ENCODE measurements at regions not wholly inside any gene's neighbourhood (a gene's known extent, or its start where the extent isn't known, plus 50 kb on each side); places are given as distances from the start of the nearest gene placed in this dataset.
"Not testable (repeated sequence)": the region's sequence is repeated elsewhere in the genome, so short reads cannot be mapped to it uniquely, and the experiment has no call there.

DNA sequence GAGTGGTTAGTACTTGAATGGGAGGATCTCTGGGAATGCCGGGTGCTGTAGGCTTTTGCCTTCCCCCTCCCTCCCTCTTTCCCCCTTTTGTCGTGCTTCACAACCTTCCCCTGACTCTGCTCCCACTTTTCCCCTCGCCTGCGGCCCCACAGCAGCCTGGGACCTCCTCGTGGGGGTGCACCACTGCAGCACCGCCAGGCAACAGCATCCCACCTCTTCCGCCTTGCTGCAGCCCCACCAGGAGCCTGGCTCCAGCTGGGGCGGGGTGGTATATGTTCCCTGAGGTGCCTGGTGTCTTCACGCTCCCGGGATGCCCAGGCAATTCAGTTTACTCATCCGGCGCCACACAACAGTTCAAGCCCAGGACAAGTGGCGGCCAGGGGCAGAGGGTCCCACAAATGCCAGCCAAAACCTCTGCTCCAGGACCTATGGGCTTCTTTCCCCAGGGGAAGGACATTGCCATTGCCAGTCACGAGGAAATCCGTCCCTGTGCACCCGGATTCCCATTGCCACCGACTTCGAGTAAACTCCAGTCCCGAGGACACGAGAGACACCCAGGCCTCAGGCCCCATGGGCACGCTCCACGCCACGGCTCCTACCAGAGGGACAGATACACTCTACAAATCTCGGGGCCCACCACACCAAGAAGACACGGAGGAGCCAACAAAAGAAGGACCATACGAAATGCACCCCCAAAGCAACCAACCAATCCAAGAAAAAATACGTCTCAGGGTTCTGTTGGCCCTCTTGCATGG is 181.7 kb downstream of the ALG10 start:
- no peak for DNase-seq

- DNase-seq: no peak
Measured at GRCh38 chr12:34204830-34205285, 182.6 kb downstream of the ALG10 start.

DNA sequence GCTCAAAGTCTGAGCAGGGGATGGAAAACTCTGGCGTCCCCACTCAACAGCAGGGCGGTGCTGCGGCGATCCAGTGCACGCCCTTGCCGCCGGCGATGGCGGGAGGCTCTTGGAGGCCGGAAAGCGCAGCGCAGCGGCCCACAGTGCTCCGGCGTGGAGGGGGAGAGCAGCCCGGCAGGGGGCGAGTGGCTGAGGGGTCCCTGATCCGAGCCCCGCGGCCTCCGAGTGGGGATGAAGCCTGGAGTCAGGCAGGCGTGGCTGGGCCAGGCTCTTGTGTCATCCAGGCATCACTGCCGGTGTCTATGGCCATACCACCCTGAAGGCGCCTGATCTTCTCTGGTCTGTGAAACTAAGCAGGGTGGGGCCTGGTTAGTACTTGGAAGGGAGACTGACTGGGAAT is 183.1 kb downstream of the ALG10 start:
- DNase-seq: no peak

DNA sequence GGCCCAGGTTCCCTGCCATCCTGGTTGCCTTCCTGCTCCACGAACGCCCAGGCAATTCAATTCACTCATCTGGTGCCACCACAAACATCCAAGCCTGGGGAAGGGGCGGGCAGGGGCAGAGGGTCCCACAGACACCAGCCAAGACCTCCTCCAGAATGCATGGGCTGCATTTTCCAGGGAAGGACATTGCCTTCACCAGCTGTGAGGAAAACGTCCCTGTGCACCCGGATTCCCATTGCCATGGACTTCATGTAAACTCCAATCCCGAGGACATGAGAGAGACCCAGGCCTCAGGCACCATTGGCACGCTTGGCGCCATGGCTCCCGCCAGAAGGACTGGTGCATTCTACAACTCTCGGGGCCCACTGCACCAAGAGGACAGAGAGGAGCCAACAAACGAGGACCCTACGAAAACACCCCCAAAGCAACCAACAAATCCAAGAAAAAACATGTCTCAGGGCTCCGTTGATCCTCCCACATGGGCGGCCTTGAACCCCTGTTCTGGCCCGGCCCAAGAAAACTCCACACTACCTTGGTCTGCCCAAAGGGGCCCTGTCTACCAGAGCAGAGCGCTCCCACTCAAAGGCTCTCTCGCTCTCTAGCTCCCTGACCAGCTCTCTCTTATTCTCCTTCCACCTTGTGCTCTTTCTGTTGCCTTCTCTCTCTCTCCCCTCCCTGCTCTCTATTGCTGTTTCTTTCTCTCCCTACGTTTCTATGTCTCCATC is 183.9 kb downstream of the ALG10 start:
- no peak for DNase-seq

DNA sequence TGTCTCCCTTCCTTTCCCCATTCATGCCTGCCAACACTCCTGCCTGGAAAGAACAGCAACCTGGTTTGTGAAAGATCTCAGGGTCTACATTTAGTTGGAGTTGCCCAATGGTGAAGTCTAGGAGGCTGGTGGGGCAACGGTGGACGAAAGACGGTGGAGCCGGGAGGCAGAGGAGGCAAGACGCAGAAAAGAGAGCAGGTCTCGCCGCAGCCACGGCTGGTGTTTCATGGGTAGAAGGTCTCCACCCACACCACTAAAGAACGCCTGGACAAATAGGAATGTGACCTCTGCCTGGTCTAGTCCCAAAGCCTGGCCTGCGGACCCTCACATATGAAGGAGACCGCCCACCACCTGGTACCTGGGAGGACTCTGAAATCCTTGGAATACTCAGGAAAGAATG is 185.6 kb downstream of the ALG10 start:
- no peak for DNase-seq

- DNase-seq: no peak
Measured at GRCh38 chr12:34208331-34209258, 186.3 kb downstream of the ALG10 start.

DNA sequence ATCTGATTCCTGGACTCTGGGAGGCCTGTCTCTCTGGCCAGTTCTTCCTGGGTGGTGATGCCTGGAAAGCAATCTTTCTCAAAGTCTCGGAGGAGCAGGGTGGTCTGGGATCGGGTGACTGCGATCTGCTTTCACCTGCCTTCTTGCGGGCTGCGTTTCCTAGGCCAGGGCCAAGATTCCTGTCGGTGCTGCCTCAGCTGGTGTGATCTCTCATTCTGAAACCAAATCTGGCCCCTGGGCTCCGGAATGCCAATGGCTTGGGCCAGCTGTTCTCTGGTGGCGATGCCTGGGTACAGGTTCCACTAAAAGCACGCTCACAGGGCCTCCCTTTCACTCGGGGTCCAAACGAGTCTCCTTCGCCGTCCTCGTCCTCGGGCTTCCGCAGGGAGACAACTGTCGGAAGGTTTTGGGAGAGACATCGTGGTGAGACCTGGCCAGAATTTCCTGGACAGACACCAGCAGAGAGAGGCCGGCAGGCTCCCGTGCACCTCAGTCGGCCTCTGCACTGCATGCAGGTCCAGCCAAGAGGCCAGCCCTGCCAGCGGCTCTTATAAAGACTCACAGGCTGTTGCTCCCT is 187.1 kb downstream of the ALG10 start:
- DNase-seq: no peak

- no peak for DNase-seq
Measured at GRCh38 chr12:34210183-34210582, 187.9 kb downstream of the ALG10 start.

DNA sequence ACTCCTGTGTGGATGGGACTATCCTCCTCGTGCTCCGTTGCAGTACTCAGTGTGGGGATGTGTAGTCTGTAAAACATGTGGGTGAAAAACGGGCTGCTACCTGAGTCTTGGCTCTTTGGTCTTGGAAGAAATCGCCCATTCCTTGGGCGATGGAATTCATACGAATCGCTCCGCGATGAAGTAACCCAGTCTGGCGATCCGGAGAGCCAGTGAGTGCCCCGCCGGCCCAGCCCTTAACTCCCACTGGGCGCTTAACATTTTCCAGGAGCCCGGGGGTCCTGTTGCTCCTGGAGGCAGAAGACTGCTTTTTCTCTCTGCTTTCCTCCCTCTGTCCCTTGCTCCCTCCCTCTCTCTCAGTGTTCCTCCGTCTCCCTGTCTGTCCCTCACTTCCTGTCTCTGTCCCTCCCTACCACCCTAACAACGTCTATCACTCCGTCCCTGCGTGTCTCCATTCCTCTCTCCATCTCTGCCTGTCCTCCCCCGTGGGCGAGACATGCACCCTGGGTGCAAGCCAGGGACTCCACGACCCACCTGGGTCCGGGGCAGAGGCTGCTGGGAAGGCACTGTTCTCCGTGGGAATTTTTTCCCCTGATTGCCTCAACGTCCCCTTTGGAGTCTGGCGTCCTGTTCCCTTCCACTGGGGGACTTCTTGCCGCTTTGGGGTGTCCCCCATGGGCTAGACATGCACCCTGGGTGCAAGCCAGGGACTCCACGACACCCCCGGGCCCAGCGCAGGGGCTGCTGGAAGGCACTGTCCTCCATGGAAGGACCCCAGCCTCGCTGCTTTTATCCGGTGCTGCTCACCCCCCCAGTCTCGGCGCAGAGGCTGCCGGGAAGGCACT is 188.6 kb downstream of the ALG10 start:
- no peak for DNase-seq

DNA sequence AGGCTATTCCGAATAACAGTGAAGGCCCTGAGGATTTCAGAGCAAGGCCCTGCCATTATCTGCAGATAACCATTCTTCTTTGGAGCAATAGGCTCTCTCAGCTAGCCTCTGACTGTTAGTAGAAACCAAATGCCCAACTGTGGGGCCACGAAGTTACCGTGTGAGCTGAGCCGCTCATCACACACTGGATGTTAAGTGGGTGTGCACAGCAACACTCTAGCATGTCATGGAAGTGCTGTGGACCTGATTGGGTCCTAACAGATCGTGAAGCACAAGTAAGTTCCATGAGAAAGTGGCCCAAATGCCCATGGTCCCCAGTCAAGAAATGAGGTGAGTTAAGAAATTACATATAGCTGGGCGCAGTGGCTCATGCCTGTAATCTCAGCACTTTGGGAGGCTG is 190.4 kb downstream of the ALG10 start:
- DNase-seq: no peak

GRCh38 chr12:34214011-34214410 is 191.7 kb downstream of the ALG10 start:
- no peak for DNase-seq

DNA sequence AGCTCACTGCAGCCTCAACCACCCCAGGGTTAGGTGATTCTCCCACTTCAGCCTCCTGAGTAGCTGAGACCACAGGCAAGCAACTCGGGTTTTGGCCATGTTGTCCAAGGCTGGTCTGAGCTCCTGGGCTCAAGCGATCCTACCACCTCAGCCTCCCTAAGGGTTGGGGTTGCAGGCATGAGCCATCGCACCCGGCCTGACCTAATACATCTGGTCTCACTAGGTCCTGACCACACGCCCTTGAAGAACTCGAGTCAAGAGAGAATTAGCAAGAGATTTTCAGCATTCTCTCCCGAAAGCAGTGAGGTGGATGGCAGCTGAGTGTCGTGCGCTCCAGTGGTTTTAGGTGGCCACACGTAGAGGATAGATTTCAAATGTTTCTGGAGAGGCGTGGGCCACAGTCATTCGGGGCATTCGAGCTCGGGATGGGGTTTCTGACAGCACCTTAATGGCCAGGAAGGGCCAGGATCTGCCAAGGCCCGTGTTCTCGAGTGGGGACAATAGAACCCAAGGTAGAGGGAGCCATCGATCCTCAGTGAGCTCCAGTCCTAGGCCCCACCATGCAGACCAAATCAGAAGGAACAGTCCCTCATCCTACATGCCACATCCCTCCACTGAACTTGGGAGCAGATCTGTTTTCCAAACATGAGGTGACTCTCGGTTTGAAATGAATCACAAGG is 193.1 kb downstream of the ALG10 start:
- no peak for DNase-seq

- no peak for DNase-seq
Measured at GRCh38 chr12:34215893-34216285, 193.6 kb downstream of the ALG10 start.

GRCh38 chr12:34217660-34218059 is 195.4 kb downstream of the ALG10 start:
- DNase-seq: no peak

DNA sequence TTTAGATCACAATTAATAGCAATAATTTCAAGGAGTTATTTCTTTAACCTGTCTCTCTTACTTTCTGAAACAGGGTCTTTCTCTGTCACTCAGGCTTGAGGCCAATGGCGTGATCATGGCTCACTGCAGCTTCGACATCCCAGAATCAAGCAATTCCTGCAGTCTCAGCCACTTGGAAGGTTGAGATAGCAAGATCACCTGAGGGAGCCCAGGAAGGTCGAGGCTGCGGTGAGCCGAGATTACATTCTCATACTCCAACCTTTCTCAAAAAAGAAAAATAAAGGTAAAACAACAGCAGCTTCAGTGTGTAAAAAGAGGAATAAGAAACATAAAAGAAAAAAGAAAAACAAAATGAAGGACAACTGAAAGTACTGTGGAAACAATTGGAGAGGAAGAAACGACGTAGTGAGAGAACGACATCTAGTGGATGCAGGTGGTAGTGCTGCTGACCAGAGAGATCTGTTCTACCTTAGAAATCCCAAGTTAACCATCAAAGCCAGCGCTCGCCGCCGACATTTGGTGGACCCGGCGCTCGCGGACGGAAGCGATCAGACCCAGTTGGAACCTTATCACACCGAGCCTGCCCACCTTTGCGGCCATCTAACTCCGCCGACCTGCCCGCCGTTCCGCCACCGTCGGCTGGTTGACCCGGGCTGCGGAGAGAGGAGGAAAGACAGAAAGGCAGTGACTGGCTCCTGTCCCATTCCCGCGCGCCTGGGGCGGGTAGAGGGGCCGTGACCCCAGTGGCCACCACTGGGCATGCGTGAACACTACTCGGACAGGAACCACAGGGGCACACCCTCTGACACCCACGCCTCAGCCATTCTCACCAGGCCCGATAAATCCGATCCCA is 196.1 kb downstream of the ALG10 start:
- DNase-seq: peak; percentile 44 to 77

- DNase-seq: no peak
Measured at GRCh38 chr12:34219046-34219770, 196.9 kb downstream of the ALG10 start.

GRCh38 chr12:34220079-34220478 is 197.8 kb downstream of the ALG10 start:
- DNase-seq: not testable (repeated sequence)

DNA sequence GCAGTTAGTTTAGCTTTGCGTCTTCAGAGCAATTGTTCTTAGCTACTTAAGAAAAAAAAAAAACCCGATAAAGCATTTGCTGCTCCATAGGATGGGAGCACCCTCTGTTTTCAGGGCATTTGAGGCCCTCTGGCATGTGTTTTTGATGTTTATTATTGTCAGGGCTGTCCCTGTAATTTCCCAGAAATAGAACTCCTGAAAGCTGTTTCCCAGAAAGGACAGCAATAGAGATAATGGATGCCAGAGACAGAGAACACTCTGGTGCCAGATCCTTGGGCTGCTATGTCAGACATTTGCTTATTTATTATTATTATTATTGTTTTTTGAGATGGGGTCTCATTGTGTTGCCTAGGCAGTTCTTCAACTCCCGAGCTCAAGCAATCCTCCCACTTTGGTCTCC is 201.3 kb downstream of the ALG10 start:
- no peak for DNase-seq

GRCh38 chr12:34226044-34226443 is 203.7 kb downstream of the ALG10 start:
- DNase-seq: not testable (repeated sequence)

DNA sequence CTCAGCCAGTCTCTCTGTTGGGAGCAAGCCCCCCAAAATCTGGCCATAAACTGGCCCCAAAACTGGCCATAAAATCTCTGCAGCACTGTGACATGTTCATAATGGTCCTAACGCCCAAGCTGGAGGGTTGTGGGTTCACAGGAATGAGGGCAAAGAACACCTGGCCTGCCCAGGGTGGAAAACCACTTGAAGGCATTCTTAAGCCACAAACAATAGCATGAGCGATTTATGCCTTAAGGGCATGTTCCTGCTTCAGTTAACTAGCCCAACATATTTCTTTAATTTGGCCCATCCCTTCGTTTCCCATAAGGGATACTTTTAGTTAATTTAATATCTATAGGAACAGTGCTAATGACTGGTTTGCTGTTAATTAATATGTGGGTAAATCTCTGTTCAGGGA is 205.8 kb downstream of the ALG10 start:
- not testable (repeated sequence) for DNase-seq
